ENCODE measurements at regions not wholly inside any gene's neighbourhood (a gene's known extent, or its start where the extent isn't known, plus 50 kb on each side); places are given as distances from the start of the nearest gene placed in this dataset.

DNA sequence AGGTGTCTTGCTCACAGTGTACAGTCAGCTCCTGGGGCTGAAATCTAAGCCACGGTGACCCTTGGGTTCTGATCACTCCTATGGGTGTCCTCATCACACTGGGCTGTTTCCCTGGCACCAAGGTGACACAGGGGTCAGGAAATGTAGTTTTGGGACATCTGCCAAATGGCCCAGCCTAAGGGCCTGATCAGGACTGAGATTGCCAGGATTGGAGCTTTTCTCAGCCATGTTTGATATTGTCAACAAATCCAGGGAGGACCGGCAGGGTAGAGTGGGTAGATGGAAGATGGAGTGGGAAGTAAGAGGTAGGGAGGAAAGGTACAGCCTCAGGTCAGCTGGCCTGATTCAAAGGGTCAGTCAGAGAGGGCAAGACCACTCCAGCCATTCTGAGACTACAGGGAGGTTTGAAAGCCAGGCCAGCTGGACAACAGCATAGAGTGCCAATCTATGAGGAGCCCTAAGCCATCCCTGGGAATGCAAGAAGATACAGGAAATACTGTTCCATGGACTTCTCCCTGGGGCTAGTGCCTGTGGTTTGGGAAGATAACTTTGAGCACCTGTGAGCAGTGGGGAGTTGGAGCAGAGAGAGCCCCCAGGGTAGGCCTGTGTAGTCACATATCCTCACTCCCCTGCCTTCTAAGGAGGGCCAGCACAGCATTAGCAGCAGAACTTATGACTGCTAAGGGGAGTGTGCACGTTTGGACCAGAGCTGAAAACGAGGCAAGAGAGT is 377.3 kb upstream of the ZMIZ1 start:
- Histone ChIP-seq H3K4me3 (no peak overlapping the region), H3K27ac (no peak overlapping the region), H3K9ac (ENCODE audit: insufficient read length) (no peak overlapping the region), H3K36me3 (ENCODE audit: insufficient read depth, low read length) (no peaks in the 10 kb centered on the region), H3K9me3 (ENCODE audit: low read depth, low read length) (no peaks in the 10 kb centered on the region)
- TF ChIP-seq POLR2AphosphoS5 (IDR thresholded peaks at IDR 0.05; ENCODE audit: borderline replicate concordance, low read depth, low read length): no peak
- TF ChIP-seq EZH2 (IDR thresholded peaks at IDR 0.05): no peak
- no peak for TF ChIP-seq FOXP2 (optimal IDR thresholded peaks at IDR 0.05; ENCODE audit: control extremely low read depth, extremely low read length, insufficient read depth)
- no peak for DNase-seq (ENCODE audit: low read depth, low spot score)

DNA sequence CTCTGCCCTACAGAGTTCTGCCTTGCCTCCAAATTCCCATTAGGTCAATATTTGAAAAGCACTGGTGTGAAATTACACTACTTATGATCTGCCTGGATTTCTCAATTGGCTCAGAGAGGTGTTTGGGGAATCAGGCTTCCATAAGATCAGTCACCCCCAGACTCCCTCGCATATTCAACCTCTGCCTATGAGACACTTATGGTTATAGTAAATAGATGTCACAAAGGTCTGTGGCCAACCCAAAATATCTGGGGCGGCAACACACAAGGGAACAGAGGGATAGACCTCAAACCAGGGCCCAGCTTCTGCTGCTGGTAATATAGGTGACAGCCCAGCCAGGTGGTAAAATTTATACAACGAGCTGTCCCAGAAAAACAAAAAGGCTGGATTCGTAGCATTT is 376.7 kb upstream of the ZMIZ1 start:
- DNase-seq (ENCODE audit: low read depth, low spot score): no peak
- no peak overlapping the region for H3K4me3 ChIP-seq
- H3K9me3 ChIP-seq (ENCODE audit: low read depth, low read length): no peaks in the 10 kb centered on the region
- H3K36me3 ChIP-seq (ENCODE audit: insufficient read depth, low read length): no peaks in the 10 kb centered on the region
- H3K9ac ChIP-seq (ENCODE audit: insufficient read length): no peak overlapping the region
- TF ChIP-seq EZH2 (IDR thresholded peaks at IDR 0.05) (no peak), POLR2AphosphoS5 (IDR thresholded peaks at IDR 0.05; ENCODE audit: borderline replicate concordance, low read depth, low read length) (no peak), FOXP2 (optimal IDR thresholded peaks at IDR 0.05; ENCODE audit: control extremely low read depth, extremely low read length, insufficient read depth) (no peak)
- no peak overlapping the region for H3K27ac ChIP-seq

DNA sequence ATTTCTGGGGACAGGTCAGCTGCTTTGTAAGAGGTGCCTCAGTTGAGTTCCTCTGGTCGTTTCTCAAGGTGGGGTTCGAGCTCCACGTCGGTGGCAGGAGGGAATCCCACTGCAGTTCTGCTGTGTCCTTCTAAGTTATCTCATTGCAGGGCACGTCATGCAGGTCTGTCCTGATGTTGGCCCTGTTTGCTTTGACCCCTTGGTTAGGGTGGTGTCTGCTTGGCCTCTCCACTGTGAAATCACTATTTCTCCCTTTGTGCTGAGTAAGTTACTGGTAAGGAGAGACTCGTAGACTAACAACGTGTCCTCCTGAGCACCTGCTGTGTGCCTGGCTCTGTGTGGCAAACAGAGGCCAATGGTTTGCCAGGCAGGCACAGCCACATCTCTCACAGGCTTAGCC is 372.9 kb upstream of the ZMIZ1 start:
- Histone ChIP-seq H3K9me3 (ENCODE audit: low read depth, low read length) (no peaks in the 10 kb centered on the region), H3K36me3 (ENCODE audit: insufficient read depth, low read length) (no peaks in the 10 kb centered on the region), H3K27ac (no peak overlapping the region), H3K4me3 (no peak overlapping the region), H3K9ac (ENCODE audit: insufficient read length) (no peak overlapping the region)
- TF ChIP-seq EZH2 (IDR thresholded peaks at IDR 0.05) (no peak), FOXP2 (optimal IDR thresholded peaks at IDR 0.05; ENCODE audit: control extremely low read depth, extremely low read length, insufficient read depth) (no peak), POLR2AphosphoS5 (IDR thresholded peaks at IDR 0.05; ENCODE audit: borderline replicate concordance, low read depth, low read length) (no peak)
- no peak for DNase-seq (ENCODE audit: low read depth, low spot score)

DNA sequence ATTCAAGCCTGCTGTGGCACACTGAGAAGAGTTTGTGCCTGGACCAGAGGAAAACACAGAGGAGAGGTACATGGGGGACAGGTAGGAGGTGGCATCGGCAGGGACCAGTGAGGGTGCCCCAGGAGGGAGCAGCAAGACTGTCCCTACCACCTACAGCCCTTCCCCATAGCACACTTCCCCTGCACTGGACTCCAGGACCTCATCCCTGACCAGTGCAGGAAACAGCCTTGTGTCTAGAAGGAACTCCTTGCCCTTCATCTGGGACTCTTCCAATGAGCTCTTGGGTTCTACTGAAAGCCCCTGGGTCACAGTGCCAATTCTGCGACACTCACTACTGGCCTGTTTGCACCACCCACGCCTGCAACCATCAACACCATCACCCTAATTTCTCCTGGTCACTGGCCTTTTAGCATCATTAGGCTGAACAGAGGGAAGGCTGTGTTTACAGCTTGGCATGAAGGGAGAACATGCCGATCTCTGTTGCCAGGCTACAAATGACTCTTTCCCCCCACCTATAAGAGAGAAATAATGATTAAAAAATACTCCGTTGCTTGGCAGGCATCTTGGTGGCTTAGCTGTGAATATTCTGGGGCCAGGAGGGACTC is 371.9 kb upstream of the ZMIZ1 start:
- H3K9me3 ChIP-seq (ENCODE audit: low read depth, low read length): no peaks in the 10 kb centered on the region
- H3K27ac ChIP-seq: no peak overlapping the region
- TF ChIP-seq EZH2 (IDR thresholded peaks at IDR 0.05) (no peak), FOXP2 (optimal IDR thresholded peaks at IDR 0.05; ENCODE audit: control extremely low read depth, extremely low read length, insufficient read depth) (no peak)

DNA sequence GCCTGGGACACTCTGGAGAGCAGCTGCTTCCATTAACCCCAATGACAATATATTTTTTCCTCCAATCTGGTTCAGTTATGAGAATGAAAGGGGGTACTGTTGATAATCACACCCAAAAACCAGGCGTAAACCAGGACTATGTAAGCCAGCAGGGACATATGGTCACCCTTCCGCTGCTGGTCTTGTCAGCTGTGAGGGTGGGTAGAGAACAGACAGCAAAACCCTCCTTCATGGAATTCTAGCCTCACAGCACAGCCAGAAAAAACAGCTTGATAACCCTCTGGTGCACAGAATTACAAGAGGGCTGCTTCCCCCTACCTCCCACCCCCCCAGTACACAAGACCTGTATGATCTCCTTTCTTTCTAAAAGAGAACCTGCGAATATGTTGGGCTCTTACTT is 368.8 kb upstream of the ZMIZ1 start:
- H3K36me3 ChIP-seq (ENCODE audit: insufficient read depth, low read length): no peaks in the 10 kb centered on the region
- TF ChIP-seq EZH2 (IDR thresholded peaks at IDR 0.05): no peak
- TF ChIP-seq FOXP2 (optimal IDR thresholded peaks at IDR 0.05; ENCODE audit: control extremely low read depth, extremely low read length, insufficient read depth): no peak
- TF ChIP-seq POLR2AphosphoS5 (IDR thresholded peaks at IDR 0.05; ENCODE audit: borderline replicate concordance, low read depth, low read length): no peak
- H3K4me3 ChIP-seq: no peak overlapping the region
- no peak overlapping the region for H3K27ac ChIP-seq
- H3K9ac ChIP-seq (ENCODE audit: insufficient read length): no peak overlapping the region
- H3K9me3 ChIP-seq (ENCODE audit: low read depth, low read length): no peaks in the 10 kb centered on the region
- no peak for DNase-seq (ENCODE audit: low read depth, low spot score)

More for the DNA sequence above, 371.9 kb upstream of the ZMIZ1 start:
- DNase-seq (ENCODE audit: low read depth, low spot score): no peak
- no peaks in the 10 kb centered on the region for H3K36me3 ChIP-seq (ENCODE audit: insufficient read depth, low read length)
- H3K4me3 ChIP-seq: no peak overlapping the region
- H3K9ac ChIP-seq (ENCODE audit: insufficient read length): no peak overlapping the region

DNA sequence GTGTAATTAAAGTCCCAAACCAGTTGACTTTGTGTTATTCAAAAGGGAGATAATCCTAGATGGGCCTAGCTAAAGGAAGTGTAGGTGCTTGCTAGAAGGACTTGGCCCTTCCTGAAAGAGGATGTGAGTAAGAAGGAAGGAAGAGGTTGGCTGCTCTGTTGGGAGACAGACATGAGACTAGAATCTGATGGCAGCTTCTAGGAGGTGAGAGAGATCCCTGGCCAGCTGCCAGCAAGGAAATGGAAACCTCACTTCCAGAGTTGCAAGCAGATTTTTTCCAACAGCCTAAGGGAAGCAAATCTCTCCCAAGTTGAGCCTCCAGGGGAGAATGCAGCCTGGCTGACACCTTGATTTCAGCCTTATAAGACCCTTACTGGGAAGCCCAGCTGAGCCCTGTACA is 368.4 kb upstream of the ZMIZ1 start:
- TF ChIP-seq FOXP2 (optimal IDR thresholded peaks at IDR 0.05; ENCODE audit: control extremely low read depth, extremely low read length, insufficient read depth) (no peak), EZH2 (IDR thresholded peaks at IDR 0.05) (no peak)
- Histone ChIP-seq H3K27ac (no peak overlapping the region), H3K4me3 (no peak overlapping the region), H3K9me3 (ENCODE audit: low read depth, low read length) (no peaks in the 10 kb centered on the region), H3K9ac (ENCODE audit: insufficient read length) (no peak overlapping the region), H3K36me3 (ENCODE audit: insufficient read depth, low read length) (no peaks in the 10 kb centered on the region)
- no peak for DNase-seq (ENCODE audit: low read depth, low spot score)

DNA sequence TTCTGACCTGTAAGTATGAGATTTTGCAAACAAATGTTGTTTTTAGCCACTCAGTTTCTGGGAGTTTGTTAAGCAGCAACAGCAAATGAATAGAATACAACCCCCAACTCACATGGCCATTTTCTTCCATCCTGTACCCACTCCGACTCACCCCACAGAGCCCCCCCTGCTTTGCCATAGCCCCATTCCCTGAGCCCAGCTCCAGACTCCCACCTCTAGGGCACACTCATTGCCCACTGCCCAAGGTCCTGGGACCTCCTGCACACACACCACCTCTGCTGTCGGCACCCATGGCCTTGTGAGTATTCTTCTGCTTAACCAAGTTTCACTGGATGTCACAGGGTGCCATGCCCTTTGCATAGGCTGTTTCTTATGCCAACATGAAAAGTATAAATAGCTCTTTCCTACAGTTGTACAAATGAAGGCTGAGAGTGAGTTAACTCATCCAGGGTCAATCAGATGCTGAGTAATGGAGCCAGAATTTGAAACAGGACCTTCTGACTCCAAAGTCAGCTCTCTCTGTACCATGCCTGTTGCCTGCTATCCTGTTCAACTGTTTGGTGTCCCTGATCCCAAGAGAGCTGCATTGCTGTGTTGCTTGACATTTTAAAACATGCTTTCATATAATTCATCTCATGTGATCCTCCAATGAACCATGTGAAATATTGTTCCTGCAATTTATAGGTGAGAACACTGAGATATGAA is 367.8 kb upstream of the ZMIZ1 start:
- no peak for DNase-seq (ENCODE audit: low read depth, low spot score)
- Histone ChIP-seq H3K27ac (no peak overlapping the region), H3K36me3 (ENCODE audit: insufficient read depth, low read length) (no peaks in the 10 kb centered on the region), H3K9me3 (ENCODE audit: low read depth, low read length) (no peaks in the 10 kb centered on the region), H3K9ac (ENCODE audit: insufficient read length) (no peak overlapping the region), H3K4me3 (no peak overlapping the region)
- TF ChIP-seq FOXP2 (optimal IDR thresholded peaks at IDR 0.05; ENCODE audit: control extremely low read depth, extremely low read length, insufficient read depth) (no peak), POLR2AphosphoS5 (IDR thresholded peaks at IDR 0.05; ENCODE audit: borderline replicate concordance, low read depth, low read length) (no peak), EZH2 (IDR thresholded peaks at IDR 0.05) (no peak)

DNA sequence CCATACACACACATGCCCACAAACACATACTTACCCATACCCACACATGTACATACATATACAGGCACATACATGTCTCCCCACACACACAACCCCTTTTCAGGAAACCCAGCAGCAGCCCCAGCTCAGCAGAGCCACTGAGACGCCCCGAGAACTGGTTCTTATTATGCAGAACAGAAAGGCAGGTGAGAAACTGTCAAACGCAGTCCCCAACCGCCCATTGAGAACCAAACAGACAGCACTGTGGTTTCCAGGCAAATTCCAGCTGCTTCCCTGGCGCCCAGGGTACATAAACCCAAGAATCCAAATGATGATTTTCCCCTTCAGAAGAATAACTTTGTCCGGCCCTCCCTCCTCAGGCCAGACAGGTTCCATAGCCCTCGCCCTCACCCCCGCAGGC is 366.6 kb upstream of the ZMIZ1 start:
- H3K36me3 ChIP-seq (ENCODE audit: insufficient read depth, low read length): no peaks in the 10 kb centered on the region

More for the DNA sequence above, 366.6 kb upstream of the ZMIZ1 start:
- TF ChIP-seq FOXP2 (optimal IDR thresholded peaks at IDR 0.05; ENCODE audit: control extremely low read depth, extremely low read length, insufficient read depth) (no peak), POLR2AphosphoS5 (IDR thresholded peaks at IDR 0.05; ENCODE audit: borderline replicate concordance, low read depth, low read length) (no peak), EZH2 (IDR thresholded peaks at IDR 0.05) (no peak)
- Histone ChIP-seq H3K9ac (ENCODE audit: insufficient read length) (no peak overlapping the region), H3K4me3 (no peak overlapping the region), H3K9me3 (ENCODE audit: low read depth, low read length) (no peaks in the 10 kb centered on the region), H3K27ac (no peak overlapping the region)
- DNase-seq (ENCODE audit: low read depth, low spot score): no peak

Measured in SK-N-MC (cell line).